ENCODE measurements at regions not wholly inside any gene's neighbourhood (a gene's known extent, or its start where the extent isn't known, plus 50 kb on each side); places are given as distances from the start of the nearest gene placed in this dataset.

DNA sequence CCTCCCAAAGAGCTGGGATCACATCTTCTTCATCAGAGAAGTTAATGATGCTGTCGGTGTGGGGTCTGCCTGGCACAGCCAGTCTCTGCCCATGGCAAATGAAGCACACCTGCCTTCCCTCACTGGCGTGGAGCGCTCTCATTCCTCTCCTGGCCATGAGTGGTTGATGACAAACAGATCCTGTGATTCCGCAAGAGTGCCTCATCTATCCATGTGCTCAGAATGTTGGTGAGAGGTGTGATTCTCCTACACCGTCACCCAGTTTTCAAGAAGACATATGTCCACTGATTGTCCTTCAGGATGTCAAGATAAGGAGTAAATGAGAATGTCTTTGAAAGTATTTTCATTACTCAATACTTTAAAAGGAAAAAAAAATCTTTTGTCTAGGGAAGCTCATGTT is 97.5 kb upstream of the GGTLC1 start:
- TF ChIP-seq EZH2 (IDR thresholded peaks at IDR 0.05; ENCODE audit: low read length, unreplicated experiment) (no peak), EZH2phosphoT487 (IDR thresholded peaks at IDR 0.05; ENCODE audit: borderline replicate concordance, low read length) (no peak)
- TF ChIP-seq, protein P1, sequence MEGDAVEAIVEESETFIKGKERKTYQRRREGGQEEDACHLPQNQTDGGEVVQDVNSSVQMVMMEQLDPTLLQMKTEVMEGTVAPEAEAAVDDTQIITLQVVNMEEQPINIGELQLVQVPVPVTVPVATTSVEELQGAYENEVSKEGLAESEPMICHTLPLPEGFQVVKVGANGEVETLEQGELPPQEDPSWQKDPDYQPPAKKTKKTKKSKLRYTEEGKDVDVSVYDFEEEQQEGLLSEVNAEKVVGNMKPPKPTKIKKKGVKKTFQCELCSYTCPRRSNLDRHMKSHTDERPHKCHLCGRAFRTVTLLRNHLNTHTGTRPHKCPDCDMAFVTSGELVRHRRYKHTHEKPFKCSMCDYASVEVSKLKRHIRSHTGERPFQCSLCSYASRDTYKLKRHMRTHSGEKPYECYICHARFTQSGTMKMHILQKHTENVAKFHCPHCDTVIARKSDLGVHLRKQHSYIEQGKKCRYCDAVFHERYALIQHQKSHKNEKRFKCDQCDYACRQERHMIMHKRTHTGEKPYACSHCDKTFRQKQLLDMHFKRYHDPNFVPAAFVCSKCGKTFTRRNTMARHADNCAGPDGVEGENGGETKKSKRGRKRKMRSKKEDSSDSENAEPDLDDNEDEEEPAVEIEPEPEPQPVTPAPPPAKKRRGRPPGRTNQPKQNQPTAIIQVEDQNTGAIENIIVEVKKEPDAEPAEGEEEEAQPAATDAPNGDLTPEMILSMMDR (conservative IDR thresholded peaks at IDR 0.05; ENCODE audit: low read depth, low read length): no peak
